Ovary (tissue), 7 donors: ENCODE measurements at regions not wholly inside any gene's neighbourhood (a gene's known extent, or its start where the extent isn't known, plus 50 kb on each side); places are given as distances from the start of the nearest gene placed in this dataset.

Source experiments
- DNase-seq, 5 donors: peaks; one replicate each; pipeline ENCODE4 v3.0.0-alpha.2; 2019 to 2020
- H3K27ac ChIP-seq, 2 donors: fragments of 200-600 bp; one replicate each; pipeline versions ENCODE4 v1.5.1 to v1.8.0; 2019 to 2022
- H3K27me3 ChIP-seq: fragments of 200-600 bp; one replicate; pipeline ENCODE4 v1.8.0; 2022
- H3K36me3 ChIP-seq: fragments of 200-600 bp; sonication (generic); one replicate; pipeline ENCODE4 v1.5.1; 2019
- H3K4me1 ChIP-seq: one replicate; pipeline ENCODE4 v1.8.1; 2013; ENCODE audit warnings: mild to moderate bottlenecking, moderate library complexity; ENCODE audit not compliant: insufficient read depth
- H3K4me3 ChIP-seq: fragments of 200-600 bp; sonication (generic); one replicate; pipeline ENCODE4 v1.5.1; 2017
- H3K9me3 ChIP-seq, 2 donors: fragments of 200-600 bp in 1 of 2; sonication (generic) in 1 of 2; one replicate each; pipeline versions ENCODE4 v1.5.1 to v1.8.1; 2013 to 2019; ENCODE audit warnings: mild to moderate bottlenecking in 1 of 2, moderate library complexity in 1 of 2
- EP300 ChIP-seq: sonication (generic); formaldehyde crosslinking; IDR thresholded peaks from one replicate; pipeline ENCODE4 v1.6.1; 2017; ENCODE audit warnings: antibody characterized with exemption
- POLR2A ChIP-seq: fragments of 450-650 bp; IDR thresholded peaks from one replicate; pipeline ENCODE4 v1.6.1; 2017; ENCODE audit warnings: antibody characterized with exemption, mild to moderate bottlenecking, moderate library complexity
- WGBS, 3 donors: extraction: QIAGEN DNeasy Blood & Tissue Kit in 1 of 3; methylation state at CpG; one replicate each; pipeline versions ENCODE4 v1.1.5 to v1.1.7; 2013 to 2017; 5-methylcytosine and 5-hydroxymethylcytosine counted together
- intact Hi-C, 4 donors: fragments of 100-400 bp; cut with DNase I; formaldehyde crosslinking; loops; one replicate each; pipeline versions ENCODE4 v1.11.0 to v1.15.1; 2022 to 2023
- TF ChIP-seq, protein P1 (sequence below), 3 donors: fragments of 450-650 bp in 2 of 3; fragments of 200-600 bp in 1 of 3; IDR thresholded peaks; one replicate each; pipeline versions ENCODE4 v1.5.1 to v1.8.0; 2016 to 2022; ENCODE audit warnings: antibody characterized with exemption in 3 of 3, mild to moderate bottlenecking in 1 of 3
- donor health status: DM: no; HTN: no; CAD: no; lungs with moderate emphysema.
- donor health status: DM: no; HTN: no; CAD: no.
- donor health status: Bipolar disorder and iron deficiency.
- donor health status: DM: no; HTN: no; CAD: no.
- donor health status: DM: yes; HTN: yes; CAD: no.

DNA sequence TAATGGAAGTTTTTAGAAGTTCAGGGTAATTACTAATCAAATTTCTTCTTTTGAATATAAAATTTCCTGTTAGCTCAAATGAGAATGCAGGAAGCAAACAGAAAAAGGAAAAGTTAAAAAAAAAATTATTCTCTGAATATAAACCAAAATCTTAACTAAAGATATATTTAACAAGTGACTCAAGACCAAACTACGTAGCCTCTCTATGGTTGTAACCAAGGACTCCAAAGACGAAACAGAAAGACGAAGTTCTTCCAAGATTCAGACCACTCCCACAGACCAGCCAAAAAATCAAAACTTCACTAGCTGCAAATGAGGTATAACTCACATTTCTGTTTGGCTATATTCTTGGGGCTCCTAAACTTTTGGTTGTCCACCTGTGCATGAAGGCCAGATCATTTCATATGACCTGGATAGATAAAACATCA lies 846.5 kb upstream of the ALCAM start:
- no peaks in the 10 kb centered on the region for H3K4me1 ChIP-seq
- WGBS, 3 donors: 14 to 25% (median 24%) methylated on average over 3 of the region's 3 CpGs
- H3K27me3 ChIP-seq: no peaks in the 10 kb centered on the region
- no peak for DNase-seq
- no peaks in the 10 kb centered on the region for H3K9me3 ChIP-seq
- H3K4me3 ChIP-seq: no peak overlapping the region
- no peak for TF ChIP-seq POLR2A
- TF ChIP-seq, protein P1, sequence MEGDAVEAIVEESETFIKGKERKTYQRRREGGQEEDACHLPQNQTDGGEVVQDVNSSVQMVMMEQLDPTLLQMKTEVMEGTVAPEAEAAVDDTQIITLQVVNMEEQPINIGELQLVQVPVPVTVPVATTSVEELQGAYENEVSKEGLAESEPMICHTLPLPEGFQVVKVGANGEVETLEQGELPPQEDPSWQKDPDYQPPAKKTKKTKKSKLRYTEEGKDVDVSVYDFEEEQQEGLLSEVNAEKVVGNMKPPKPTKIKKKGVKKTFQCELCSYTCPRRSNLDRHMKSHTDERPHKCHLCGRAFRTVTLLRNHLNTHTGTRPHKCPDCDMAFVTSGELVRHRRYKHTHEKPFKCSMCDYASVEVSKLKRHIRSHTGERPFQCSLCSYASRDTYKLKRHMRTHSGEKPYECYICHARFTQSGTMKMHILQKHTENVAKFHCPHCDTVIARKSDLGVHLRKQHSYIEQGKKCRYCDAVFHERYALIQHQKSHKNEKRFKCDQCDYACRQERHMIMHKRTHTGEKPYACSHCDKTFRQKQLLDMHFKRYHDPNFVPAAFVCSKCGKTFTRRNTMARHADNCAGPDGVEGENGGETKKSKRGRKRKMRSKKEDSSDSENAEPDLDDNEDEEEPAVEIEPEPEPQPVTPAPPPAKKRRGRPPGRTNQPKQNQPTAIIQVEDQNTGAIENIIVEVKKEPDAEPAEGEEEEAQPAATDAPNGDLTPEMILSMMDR (IDR thresholded peaks at IDR 0.05): no peak
- no peak for TF ChIP-seq EP300
- H3K27ac ChIP-seq: no peak overlapping the region
- H3K36me3 ChIP-seq: no peaks in the 10 kb centered on the region
- intact Hi-C loops: no loop called here

DNA sequence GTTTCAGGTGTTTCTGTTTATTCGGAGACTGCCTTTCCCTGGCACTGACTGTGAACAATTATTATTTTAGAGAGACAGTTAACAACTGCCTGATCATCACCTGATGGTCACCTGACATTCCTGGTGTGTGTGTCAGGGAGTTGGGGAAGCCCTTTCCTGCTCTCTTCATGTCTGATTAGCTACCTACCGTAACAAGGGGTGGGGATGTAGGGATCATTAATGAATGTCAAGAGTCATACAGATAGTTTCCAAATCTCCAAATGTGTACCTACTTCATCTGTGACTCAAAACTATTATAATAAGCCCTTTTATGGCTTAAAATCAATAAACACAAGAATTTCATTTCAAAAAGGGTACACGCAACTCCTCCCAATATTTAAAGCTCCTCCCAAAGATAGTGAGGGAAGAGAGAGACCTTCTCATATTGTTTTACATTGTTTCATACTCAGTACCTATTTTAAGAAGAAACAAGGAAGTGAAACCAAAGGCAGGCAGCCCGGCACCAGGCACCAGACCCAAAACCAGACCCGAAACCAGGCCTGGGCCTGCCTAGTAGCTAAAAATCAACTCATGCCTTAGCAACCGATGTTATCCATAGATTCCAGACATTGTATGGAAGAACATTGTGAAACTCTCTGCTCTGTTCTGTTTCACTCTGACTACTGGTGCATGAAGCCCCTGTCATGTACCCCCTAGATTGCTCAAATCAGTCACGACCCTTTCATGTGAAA lies 844.9 kb upstream of the ALCAM start:
- H3K9me3 ChIP-seq: no peaks in the 10 kb centered on the region
- intact Hi-C loops: no loop called here
- H3K4me1 ChIP-seq: no peaks in the 10 kb centered on the region
- TF ChIP-seq EP300 (no peak), POLR2A (no peak)
- TF ChIP-seq, protein P1 (IDR thresholded peaks at IDR 0.05): no peak
- H3K36me3 ChIP-seq: no peaks in the 10 kb centered on the region
- no peak overlapping the region for H3K27ac ChIP-seq
- H3K27me3 ChIP-seq: no peaks in the 10 kb centered on the region
- H3K4me3 ChIP-seq: no peak overlapping the region
- DNase-seq: no peak
- 77 to 81% (median 79%) methylated on average over 7 of the region's 7 CpGs for WGBS, 3 donors

DNA sequence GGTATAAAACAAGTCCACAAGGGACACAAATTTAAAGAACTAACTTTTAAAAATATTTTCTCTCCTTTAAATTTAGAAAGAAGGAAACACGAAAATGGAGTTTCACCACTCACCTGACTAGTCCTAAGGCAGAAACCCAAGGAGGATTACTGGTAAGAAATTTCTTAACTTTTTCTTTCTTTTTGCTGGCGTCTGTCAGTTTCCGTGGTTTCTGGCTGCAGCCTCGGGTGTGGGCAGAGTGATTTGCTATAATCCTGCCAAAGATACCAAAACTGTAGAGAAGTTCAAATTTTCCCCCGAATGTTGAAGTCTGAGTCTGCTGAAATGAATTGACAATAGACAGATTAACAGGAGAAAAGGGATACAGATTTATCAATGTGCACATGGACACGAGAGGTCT lies 843.6 kb upstream of the ALCAM start:
- TF ChIP-seq, protein P1 (IDR thresholded peaks at IDR 0.05): no peak
- no peak for TF ChIP-seq POLR2A
- no peak for TF ChIP-seq EP300
- no peak for DNase-seq
- Histone ChIP-seq H3K27me3 (no peaks in the 10 kb centered on the region), H3K4me1 (no peaks in the 10 kb centered on the region), H3K36me3 (no peaks in the 10 kb centered on the region), H3K4me3 (no peak overlapping the region), H3K27ac (no peak overlapping the region), H3K9me3 (no peaks in the 10 kb centered on the region)
- 50 to 72% (median 55%) methylated on average over 6 of the region's 6 CpGs for WGBS, 3 donors
- intact Hi-C loops: no loop called here

DNA sequence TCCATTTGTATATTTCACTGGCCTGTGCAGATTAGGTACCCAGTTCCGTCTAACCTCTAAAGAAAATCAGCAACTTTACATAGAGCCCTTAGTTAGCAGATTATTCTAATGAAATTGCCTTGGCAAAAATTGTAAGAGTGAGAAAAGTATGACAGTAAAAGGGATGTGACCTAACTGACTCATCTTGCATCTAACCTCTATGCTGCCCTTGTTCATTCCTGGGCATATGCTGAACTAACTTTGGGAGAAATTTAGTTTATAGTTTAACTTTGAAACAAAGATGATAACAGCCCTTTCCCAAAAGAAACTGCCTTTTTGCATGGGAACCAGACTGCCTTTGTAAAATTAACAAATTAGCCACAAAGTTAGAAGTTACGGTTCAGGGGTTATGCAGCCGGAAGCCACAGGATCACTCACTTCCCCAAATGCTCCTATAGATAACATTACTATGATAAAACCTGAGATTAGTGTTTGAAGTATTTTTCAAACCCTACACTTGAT lies 839.8 kb upstream of the ALCAM start:
- Histone ChIP-seq H3K4me1 (no peaks in the 10 kb centered on the region), H3K9me3 (no peaks in the 10 kb centered on the region), H3K4me3 (no peak overlapping the region), H3K36me3 (no peaks in the 10 kb centered on the region), H3K27ac (no peak overlapping the region), H3K27me3 (no peaks in the 10 kb centered on the region)
- no peak for DNase-seq
- intact Hi-C loops: no loop called here
- TF ChIP-seq POLR2A: no peak
- TF ChIP-seq EP300: no peak
- TF ChIP-seq, protein P1 (IDR thresholded peaks at IDR 0.05): no peak
- WGBS, 3 donors: 60 to 94% (median 75%) methylated on average over 3 of the region's 3 CpGs
